GM21723 (cell line): ENCODE measurements at regions not wholly inside any gene's neighbourhood (a gene's known extent, or its start where the extent isn't known, plus 50 kb on each side); places are given as distances from the start of the nearest gene placed in this dataset.

Experiments used
- ATAC-seq: cut with Tn5 transposase; IDR thresholded peaks from one replicate; pipeline ENCODE4 v1.9.1; 2021; ENCODE audit warnings: mild to moderate bottlenecking, moderate library complexity; ENCODE audit not compliant: unreplicated experiment

DNA sequence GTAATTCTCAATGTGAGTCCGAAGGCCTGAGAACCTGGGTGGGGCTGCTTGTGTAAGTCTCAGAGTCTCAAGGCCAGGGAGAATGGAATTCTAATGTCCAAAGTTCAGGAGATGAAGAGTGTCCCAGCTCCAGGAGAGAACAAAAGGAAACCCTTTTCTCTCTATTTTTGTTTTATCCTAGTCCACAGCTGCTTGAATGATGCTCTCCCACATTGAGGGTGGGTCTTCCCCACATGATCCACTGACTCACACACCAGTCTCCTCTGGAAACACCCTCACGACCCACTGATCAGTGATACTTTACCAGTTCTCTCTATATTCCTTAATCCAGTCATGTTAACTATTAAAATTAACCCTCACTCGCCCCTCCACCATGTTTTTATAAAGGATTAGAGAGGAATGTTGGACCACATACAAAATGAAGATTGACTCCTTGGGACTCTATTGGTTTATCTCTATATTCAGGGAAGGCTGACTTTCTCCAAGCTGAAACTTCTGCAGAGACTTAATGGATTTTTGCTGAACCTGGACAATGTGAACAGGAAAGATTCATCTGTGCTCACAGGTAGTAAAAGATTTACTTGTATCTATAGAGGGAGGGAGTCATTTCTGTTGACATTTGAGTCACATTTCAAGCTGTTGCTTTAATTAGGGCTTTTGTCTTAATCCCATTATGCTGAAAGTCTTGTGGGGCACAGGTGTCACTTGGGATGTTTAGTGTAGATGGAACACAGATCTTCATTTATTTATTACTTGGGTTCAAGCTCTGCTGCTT is 1061.0 kb upstream of the TMEM132C start:
- no peak for ATAC-seq

DNA sequence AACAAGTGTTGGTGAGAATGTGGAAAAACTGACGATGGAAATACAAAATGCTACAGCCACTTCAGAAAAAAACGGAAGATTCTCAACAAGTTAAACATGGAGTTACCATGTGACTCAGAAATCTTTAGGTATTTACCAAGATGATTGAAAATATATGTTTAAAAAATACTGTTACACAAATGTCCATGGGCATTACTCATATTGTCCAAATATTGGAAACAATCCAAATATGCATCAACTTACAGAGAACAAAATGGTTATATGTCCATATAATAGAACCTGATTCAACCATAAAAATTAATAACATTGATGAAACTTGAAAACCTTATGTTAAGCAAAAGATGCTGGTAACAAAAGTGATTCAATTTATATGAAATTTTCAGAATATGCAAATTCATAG is 1057.7 kb upstream of the TMEM132C start:
- no peak for ATAC-seq

DNA sequence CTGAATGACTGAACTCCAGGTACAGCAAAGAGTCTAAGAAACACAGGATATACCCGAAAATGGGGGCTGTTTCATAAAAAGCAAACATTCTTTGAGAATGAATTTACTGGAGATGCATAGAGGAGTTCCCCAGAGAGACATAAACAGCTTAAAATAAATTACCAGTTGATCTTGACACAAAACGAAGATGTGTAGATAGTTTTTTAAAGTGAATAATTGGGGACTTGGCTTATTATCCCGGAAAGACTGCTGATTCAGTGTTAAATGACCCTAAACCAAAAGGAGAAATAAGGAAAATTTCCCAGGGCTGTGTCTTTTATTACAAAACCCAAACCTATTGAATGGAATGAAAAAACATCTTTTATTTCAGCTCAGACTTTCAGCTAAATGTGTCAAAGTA is 1052.8 kb upstream of the TMEM132C start:
- no peak for ATAC-seq

DNA sequence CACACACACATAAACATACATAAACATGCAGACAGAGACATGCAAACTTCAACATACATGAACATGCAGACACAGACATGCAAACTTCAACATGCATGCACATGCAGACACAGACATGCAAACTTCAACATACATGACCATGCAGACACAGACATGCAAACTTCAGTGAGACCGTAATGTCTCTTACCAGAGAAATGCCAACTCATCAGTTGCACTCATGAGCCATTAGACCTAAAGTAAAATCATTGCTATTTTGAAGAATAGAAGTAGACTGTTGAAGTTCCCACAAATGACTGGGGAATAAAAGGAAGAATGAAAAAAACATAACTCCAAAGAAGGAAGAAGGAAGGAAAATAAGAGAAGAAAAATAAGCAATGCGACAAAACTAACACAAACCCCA is 1044.0 kb upstream of the TMEM132C start:
- ATAC-seq: no peak

DNA sequence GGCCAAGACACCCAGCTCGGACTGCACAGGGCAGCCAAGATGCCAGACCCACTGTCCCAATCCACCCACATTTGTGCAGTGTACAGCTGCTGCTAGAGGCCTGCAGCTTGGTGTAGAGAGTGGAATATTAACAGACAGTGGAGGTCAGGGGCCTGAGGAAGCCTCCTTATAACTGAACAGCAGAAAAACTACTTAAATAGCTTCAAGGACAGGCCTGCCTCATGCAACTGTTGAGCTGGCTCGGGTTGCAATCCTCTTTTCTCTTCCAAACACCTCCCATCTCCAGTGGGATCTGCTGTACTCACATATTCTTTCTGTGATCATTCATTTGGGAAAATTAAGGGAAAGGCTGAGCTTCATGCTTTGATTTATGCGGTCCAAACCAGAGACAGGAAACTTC is 1043.2 kb upstream of the TMEM132C start:
- ATAC-seq: no peak

DNA sequence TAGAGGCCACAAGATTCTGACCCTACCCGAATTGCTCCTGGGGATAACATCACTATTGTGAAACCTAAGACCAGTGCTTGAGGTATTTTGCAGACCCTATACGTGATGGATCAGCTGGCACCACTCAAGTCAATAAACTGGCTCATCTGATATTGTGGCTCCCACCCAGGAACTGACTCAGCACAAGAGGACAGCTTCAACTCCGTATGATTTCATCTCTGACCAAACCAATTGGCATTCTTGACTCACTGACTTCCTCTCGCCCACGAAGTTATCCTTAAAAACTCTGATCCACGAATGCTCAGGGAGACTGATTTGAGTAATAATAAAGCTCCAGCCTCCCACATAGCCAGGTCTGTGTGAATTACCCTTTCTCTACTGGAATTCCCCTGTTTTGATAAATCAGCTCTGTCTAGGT is 1036.1 kb upstream of the TMEM132C start:
- no peak for ATAC-seq

DNA sequence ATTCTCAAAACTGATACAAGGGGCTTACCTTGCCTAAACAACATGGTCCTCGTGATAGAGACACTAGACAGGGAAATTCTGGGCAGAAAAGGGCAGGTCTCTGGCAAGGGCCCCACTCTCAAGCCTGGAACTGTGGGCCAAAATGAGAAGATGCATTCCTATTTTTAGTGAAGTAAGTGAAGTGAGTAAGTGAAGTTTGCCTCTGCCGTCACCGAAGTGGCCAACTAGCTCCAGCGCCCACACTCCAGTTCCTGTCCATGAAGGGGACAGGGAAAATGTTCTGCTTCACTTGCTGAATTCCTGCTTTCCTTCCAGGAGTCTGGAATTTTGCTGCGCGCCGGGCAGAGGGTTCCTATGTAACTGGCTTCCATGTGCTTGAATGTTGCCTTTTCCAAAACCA is 1035.6 kb upstream of the TMEM132C start:
- no peak for ATAC-seq

DNA sequence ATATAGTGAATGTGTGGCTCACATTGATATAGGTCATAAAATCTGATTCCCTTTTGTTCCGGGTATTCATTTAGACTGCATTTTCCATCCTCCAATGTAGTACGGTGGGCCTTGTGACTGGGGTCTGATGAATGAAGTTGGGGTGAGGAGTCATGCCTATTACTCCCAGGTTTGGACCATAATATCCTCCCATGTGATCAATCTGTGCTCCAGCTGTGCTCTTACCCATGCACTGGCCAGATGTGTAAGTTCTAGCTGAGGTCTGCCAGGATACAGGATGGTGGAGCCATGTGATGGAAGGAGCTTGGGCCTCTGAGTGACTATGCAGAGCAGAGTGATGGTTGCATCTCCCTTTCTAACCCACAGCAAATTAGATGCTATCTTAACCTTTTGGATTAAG is 1034.0 kb upstream of the TMEM132C start:
- ATAC-seq: no peak

DNA sequence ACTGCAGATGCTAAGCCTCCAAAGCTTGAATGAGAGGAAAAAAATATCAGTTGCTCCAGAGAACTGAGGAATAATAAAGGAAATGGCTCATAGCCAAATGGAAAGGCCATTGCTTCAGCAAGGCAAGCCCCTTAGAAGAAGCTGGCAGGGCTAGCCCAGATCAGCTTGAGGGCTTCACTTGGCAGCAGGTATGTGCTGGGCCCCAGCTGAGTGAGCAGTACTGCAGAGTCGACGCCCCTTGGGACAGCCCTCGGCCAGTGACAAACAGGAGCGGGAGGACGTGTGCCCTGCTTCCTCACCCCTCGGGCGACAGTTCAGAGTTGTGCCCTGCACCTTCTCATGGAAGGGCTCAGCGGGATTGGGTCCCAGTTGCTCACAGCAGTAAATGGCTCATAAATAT is 1031.2 kb upstream of the TMEM132C start:
- no peak for ATAC-seq

DNA sequence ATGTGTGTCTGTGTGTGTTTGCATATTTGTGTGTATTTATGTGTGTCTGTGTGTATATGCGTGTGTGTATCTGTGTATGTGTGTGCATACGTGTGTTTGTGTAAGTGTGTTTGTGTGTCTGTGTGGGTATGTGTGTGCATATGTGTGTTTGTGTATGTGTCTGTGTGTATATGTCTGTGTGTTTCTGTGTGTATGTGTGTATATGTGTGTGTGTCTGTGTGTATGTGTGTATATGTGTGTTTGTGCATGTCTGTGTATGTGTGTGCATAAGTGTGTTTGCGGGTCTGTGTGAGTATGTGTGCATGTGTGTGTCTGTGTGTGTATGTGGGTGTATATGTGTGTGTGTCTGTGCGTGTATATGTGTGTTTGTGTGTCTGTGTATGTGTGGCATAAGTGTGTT is 1030.5 kb upstream of the TMEM132C start:
- no peak for ATAC-seq

DNA sequence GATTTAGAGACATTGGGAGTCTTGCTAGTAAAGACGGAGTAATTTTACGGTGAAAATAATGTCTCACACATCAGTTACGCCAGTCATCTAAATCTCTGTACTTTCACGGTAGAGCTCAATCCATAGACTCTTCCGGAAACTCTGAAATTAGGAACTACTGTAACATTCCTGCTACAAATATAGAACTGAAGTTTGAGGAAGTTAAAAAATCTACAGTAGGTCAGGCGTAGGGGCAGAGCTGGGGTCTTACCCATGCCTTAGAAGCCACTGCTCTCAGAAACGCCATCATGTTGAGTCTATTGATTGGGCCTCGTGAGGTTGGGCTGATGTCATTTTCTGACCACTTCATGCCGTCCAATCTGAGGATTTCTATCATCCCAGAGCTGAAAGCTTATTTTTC is 1029.8 kb upstream of the TMEM132C start:
- ATAC-seq: no peak

DNA sequence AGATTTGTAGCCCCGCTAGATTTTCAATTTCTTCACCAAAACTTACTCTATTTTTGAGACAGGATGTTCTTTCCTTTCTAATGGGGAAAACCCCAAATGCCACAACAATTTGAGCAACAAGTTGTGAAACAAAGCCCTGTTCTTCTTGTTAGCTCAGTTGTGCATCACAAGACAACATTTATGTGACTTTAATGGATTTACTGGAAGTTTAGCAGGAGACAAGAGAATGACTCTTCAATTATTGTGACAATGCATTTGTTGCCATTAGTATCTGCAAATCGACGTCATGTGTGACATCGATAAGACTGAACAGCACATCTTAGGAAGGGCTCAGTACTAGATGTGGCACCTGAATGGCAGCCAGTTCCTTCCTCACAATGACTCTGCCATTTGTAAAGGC is 1028.9 kb upstream of the TMEM132C start:
- no peak for ATAC-seq

DNA sequence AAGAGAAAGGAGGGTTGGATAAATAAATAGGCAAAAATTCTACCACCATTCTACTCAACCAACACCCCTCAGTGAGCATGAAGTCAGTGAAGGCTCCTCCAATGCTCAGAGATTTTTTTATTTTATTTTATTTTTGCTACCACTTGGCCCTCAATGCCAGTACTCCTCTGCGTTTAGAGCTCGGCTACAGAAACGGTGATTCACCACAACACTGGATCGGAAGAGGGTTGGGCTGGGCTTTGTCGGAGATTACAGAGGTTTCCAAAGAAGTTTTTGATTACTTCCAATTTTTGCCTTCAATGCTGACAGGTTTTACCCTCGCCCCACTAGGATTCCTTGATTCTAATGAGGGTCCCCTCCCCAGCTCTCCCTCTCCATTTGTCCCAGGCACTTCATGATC is 1027.2 kb upstream of the TMEM132C start:
- ATAC-seq: no peak

DNA sequence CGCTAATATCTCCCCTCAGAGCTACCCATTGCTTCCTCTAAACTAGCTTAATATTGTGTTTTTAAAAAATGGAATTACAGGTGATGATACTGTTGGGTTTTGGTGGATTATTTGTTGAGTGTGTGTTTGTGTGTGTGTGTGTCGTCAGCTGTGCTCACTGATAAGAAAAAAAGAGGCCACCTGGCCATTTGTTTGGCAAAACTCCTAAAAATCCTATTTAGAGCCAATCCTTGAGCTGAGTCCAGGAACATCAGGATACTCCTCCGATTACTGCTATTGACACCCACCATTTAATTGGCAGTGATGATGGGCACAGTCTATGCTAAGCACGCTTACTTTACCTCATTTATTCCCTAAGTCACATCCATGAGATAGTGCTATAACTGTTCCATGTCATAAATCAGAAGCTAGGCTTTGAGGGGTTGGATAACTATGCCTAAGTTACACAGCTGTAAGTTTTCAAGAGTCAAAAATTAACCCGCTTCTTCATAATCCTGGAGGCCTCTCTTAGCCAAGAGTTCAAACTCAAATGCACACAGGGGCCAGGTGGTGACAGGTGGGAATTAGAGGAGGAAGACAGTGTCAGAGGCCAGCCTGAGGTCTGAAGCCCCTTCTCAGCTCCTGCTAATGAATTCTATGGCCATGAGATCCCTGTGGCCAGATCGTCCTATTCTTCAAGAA is 1026.6 kb upstream of the TMEM132C start:
- ATAC-seq: no peak

DNA sequence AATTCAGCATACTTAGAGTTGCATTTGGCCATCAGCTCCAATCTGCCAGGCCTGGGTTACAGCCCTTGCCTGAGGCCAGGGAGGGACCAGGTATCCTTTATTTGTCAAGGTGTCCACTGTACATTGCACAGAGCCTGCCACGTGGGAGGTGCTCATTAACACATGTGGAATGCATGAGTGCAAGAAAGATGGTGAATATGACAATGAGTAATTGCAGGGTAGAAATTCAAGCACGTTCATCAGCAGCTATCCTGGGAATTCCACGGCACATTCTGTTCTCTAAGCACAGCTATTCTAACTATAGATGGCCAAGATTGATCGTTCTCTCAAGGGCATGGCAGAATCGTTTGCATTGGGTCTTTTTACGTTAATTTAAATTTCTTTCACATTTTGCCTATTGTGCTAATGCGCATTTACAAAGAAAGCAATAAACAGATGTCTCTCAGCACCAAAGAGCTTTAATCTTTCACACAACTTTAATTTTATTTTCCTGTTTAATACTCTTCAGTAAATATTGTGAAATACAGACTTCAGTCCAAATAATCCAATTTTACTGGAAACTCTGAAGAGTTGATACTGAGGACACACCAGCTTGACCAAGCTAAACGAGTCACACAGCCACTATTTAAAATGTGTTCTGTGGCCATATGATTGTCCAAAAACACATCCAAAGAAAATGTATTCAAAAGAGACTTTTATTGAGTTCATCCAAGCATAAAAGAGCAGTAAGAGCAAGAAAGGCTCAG is 1025.7 kb upstream of the TMEM132C start:
- ATAC-seq: no peak

DNA sequence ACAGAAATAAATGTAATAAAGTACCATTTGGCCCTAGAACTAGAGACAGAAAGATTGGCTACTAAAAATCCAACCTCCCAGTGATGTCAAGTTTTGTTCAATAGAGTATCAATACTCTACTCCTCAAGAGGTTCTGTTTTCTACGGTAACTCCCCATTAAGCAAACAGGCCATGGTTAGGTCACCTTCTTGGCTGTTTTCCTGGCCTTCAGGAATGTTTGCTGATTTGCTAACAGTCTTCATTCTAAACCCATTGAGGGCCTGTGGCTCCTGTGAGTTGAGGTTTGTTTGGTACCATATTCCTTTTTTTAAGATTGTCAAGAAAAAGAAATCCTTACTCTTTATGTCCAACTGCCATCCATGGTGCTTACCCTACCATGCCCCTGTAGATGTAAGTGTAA is 1022.0 kb upstream of the TMEM132C start:
- no peak for ATAC-seq

DNA sequence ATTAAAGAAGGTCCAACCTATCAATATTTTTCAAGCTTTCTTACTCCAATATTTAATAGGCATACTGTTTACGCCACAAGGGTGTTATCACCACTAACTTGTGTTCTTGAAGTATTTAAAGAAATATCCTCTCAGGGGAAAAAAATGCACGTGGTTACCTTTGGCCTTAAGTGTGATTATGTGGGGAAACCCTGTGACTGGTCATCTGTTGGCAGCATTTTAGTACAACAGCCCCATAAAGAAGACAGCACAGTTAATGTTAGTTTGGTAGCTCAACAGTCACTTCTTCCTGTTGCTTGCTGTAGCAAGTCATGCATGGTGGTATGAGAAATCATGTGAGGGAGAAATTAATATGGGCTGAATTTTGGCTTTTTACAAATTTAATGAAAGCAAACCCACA is 1021.5 kb upstream of the TMEM132C start:
- no peak for ATAC-seq

DNA sequence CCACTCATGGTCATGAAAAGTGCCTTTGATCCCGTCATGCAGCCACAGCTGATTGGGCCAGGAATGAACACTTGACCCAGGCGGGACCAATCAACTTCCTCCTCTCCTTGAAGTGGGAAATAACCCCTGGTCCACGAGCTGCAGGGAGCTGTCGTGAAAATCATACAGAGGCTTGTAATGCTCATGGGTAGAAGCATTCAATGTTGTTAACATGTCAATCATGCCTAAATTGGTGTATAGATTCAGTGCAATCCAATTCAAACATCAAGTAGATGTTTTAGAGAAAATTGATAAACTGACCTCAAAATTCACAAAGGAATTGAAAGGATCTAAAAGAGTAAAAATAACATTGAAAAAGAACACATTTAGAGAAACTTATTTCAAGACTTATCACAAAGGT is 1019.0 kb upstream of the TMEM132C start:
- no peak for ATAC-seq

DNA sequence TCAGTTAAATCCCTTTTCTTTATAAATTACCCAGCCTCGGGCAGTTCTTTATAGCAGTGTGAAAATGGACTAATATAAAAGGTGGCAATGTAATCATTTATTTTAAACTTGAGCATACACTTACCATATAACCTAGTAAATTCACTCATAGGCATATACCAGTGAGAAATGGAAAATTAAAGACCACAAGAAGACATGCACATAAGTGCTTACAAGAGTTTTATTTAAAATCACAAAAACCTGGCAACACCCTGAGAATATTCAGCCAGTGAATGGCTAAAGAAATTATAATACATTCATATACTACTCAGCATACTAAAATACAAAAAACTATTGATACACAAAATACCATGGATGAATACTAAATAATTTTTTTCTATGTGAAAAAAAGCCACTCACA is 1017.5 kb upstream of the TMEM132C start:
- no peak for ATAC-seq

DNA sequence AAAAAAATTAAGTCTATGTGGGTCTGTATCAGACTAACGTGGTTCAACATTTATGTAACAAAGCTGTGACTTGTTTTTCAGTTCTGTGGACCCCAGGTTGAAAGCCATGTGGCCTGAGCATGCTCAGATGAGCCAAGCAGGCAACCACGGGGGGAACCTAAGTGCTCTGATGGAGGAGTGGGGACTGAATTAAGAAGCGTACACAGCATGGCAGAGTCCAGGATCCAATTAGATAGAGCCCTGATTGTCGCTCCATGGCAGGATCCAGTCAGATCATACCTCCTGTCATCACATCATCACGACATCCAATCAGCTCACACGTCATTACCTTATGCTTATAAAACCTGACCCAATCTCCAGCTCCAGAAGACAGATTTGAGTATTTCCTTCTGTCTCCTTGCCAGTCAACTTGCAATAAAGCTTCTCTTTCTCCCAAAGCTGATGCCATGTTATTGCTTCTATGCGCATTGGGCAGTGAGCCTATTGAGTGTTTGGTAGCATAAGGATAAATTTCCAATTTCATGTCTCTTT is 1013.1 kb upstream of the TMEM132C start:
- no peak for ATAC-seq

DNA sequence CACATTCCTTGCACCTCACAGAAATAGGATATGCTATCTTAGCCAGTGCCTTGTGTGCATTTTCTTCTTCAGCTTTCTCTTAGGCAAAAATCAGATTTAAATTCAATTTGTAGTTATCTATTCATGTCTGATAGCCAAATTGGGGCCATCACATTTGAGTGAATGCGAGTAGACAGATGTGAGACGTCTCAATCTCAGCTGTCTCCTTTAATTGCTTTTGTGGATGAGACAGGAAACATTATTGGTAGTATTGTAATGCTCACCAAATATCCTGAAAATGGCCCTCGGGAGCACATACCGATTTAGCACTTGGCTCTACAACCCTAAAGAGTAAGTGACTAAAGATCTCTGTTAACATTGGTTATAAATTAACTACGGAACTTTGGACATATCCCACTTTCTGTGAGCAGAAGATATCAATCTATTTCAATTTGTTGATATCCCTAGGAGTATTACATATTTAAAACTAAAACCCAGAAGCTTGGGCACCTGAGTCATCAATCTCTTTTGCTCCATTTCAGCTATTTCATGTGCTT is 1012.5 kb upstream of the TMEM132C start:
- no peak for ATAC-seq
